ENCODE measurements at regions not wholly inside any gene's neighbourhood (a gene's known extent, or its start where the extent isn't known, plus 50 kb on each side); places are given as distances from the start of the nearest gene placed in this dataset.

DNA sequence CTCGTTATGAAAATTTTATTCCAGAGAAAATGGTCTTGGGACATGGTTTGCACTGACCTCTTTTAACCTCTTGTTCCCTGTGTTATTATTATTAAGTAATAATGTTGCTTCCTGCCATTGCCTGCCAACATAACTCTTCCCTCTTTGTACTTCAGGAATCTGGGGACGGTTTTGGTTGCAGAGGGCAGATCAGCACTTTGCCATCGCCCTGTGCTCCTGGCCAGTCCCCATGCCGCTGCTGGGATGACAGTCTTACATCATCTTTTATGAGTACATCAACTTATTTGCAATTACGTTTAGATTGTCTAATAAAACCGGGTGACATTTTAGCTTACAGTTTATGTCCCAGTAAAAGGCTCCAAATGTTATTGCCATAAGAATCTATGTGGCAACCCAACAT lies 157.2 kb downstream of the CDH26 start:
- no peaks in the 10 kb centered on the region for H3K9me3 Mint-ChIP-seq
- no peak overlapping the region for H3K27ac Mint-ChIP-seq
- ATAC-seq, result no peak
- DNase-seq (ENCODE audit: low spot score in 2 of 2), result no peak
- H3K36me3 Mint-ChIP-seq, result no peaks in the 10 kb centered on the region

GRCh38 chr20:60116128-60116909 lies 158.1 kb downstream of the CDH26 start:
- H3K9me3 Mint-ChIP-seq, result no peaks in the 10 kb centered on the region
- no peak overlapping the region for H3K27ac Mint-ChIP-seq
- DNase-seq (ENCODE audit: low spot score in 2 of 2) (no peak), ATAC-seq (peak in 1 of 2 donors; percentile 40)
- H3K36me3 Mint-ChIP-seq, result no peaks in the 10 kb centered on the region

- no peak for DNase-seq (ENCODE audit: low spot score in 2 of 2)
- ATAC-seq, result no peak
- no peaks in the 10 kb centered on the region for H3K36me3 Mint-ChIP-seq
- H3K27ac Mint-ChIP-seq, result no peak overlapping the region
- no peaks in the 10 kb centered on the region for H3K9me3 Mint-ChIP-seq
Measured at GRCh38 chr20:60117065-60117464, 158.8 kb downstream of the CDH26 start.

GRCh38 chr20:60121903-60122302 lies 163.7 kb downstream of the CDH26 start:
- Mint-ChIP-seq H3K9me3 (no peaks in the 10 kb centered on the region), H3K27ac (no peak overlapping the region), H3K36me3 (no peaks in the 10 kb centered on the region)
- no peak for ATAC-seq
- DNase-seq (ENCODE audit: low spot score in 2 of 2), result no peak

- DNase-seq (ENCODE audit: low spot score in 2 of 2), result no peak
- Mint-ChIP-seq H3K36me3 (no peaks in the 10 kb centered on the region), H3K9me3 (no peaks in the 10 kb centered on the region), H3K27ac (no peak overlapping the region)
- no peak for ATAC-seq
Measured at GRCh38 chr20:60122671-60123070, 164.4 kb downstream of the CDH26 start.

DNA sequence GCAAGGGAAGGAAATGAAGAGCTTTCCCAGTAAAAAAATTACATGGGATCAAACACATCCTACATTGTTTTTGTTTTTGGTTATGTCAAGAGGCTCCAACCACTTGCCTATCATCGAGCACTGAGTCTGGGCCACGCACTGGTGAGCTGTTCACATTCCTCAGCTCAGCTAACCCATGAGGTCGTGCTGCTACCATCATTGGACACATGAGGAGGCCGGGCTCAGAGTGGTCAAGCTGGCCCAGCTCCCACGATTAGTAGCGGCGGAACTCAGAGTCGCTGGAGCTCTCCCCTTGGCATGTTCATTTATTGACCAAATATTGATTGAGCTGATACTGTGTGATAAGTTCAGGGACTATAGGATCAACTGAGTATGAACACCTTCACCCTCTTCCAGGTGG lies 164.9 kb downstream of the CDH26 start:
- Mint-ChIP-seq H3K27ac (no peak overlapping the region), H3K36me3 (no peaks in the 10 kb centered on the region), H3K9me3 (no peaks in the 10 kb centered on the region)
- DNase-seq (ENCODE audit: low spot score in 2 of 2), result no peak
- no peak for ATAC-seq

- no peak overlapping the region for H3K27ac Mint-ChIP-seq
- H3K36me3 Mint-ChIP-seq, result no peaks in the 10 kb centered on the region
- ATAC-seq (no peak), DNase-seq (ENCODE audit: low spot score in 2 of 2) (no peak)
- no peaks in the 10 kb centered on the region for H3K9me3 Mint-ChIP-seq
Measured at GRCh38 chr20:60123652-60124051, 165.4 kb downstream of the CDH26 start.

DNA sequence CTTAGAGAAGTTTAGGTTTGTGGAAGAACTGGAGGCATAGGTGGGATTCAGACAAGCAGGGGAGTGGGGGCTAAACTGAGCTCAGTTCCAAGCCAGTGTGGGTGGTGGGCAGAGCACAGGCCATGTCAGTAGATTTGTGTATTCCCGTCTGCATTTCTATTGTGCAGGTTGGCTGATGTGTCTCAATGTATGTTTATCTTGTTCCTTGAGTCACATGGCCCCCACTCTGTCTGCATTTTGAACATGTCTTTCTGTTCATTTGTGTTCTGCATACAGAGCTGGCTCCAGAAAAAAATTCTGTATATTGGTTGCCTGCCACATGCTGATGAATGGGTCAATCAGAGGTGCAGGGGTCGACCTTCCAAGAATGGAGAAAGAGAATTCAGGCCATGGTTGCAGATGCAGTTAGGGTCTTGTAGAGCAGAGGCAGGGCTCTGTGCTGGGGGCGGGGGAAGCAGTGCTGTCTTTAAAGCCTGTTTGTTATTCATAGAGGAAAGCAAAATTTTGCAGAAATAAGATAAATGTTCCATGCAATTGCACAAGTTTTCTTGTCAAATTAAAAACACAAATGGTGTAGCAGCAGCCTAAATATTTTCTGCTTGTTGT lies 166.7 kb downstream of the CDH26 start:
- H3K9me3 Mint-ChIP-seq, result no peaks in the 10 kb centered on the region
- ATAC-seq, result no peak
- H3K36me3 Mint-ChIP-seq, result no peaks in the 10 kb centered on the region
- DNase-seq (ENCODE audit: low spot score in 2 of 2), result no peak
- no peak overlapping the region for H3K27ac Mint-ChIP-seq

DNA sequence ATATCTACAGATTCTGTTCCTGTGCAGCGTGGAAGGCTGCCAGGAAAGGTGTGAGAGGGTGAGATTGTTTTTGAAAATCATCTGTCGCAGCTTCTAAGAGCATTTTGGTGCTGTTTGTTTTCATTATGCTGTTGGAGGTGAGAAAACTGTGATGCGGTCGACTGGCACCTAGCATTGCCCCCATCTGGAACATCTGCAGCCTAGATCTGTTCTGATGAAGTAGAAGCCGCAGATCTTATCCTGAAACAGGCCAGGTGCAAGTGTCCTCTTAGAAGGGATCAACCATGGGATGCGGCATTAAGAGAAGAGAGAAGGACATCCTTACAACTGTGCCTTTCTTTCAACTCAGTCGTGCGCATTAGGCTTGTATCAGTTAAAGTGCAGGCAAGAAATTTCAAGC lies 167.3 kb downstream of the CDH26 start:
- DNase-seq (ENCODE audit: low spot score in 2 of 2) (no peak), ATAC-seq (no peak)
- Mint-ChIP-seq H3K9me3 (no peaks in the 10 kb centered on the region), H3K27ac (no peak overlapping the region), H3K36me3 (no peaks in the 10 kb centered on the region)

GRCh38 chr20:60126975-60127374 lies 168.8 kb downstream of the CDH26 start:
- no peak overlapping the region for H3K27ac Mint-ChIP-seq
- no peak for DNase-seq (ENCODE audit: low spot score in 2 of 2)
- no peak for ATAC-seq
- H3K36me3 Mint-ChIP-seq, result no peaks in the 10 kb centered on the region
- H3K9me3 Mint-ChIP-seq, result no peaks in the 10 kb centered on the region

- Mint-ChIP-seq H3K9me3 (no peaks in the 10 kb centered on the region), H3K36me3 (no peaks in the 10 kb centered on the region), H3K27ac (no peak overlapping the region)
- DNase-seq (ENCODE audit: low spot score in 2 of 2), result no peak
- ATAC-seq, result no peak
Measured at GRCh38 chr20:60131375-60131774, 173.2 kb downstream of the CDH26 start.

DNA sequence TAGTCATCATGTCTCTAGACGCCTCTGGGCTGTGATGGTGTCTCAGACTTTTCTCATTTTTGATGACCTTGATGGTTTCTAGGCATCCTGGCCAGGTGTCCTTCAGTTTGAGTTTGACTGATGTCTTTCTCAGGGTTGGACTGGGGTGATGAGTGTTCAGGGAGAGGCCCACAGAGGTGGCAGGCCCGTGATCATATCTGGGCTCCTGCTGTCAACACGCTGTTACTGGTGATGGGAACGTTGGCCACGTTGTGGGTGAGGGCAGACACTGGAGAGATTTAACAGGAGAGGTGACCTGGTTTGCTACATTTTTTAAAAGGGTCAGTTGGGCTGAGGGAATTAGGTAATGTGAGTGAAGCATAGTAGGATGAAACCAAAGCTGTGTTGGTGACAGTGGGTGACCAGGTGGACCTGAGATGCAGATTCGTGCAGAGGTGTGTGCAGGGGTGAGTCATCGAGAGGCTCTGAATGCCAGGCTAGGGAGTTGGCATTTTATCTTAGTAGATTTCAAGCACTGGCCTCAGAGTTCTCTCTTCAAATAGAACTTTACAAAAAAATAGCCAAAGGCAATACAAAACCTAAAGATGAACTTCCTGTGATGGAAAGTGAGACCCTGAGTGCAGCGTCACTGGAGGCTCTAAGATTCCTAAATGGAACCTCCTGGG lies 174.1 kb downstream of the CDH26 start:
- DNase-seq (ENCODE audit: low spot score in 2 of 2) (no peak), ATAC-seq (no peak)
- Mint-ChIP-seq H3K36me3 (no peaks in the 10 kb centered on the region), H3K9me3 (no peaks in the 10 kb centered on the region), H3K27ac (no peak overlapping the region)

- ATAC-seq, result no peak
- H3K9me3 Mint-ChIP-seq, result no peaks in the 10 kb centered on the region
- H3K36me3 Mint-ChIP-seq, result no peaks in the 10 kb centered on the region
- DNase-seq (ENCODE audit: low spot score in 2 of 2), result no peak
- no peak overlapping the region for H3K27ac Mint-ChIP-seq
Measured at GRCh38 chr20:60132827-60133670, 174.8 kb downstream of the CDH26 start.

- ATAC-seq (no peak), DNase-seq (ENCODE audit: low spot score in 2 of 2) (no peak)
- Mint-ChIP-seq H3K36me3 (no peaks in the 10 kb centered on the region), H3K9me3 (no peaks in the 10 kb centered on the region), H3K27ac (no peak overlapping the region)
Measured at GRCh38 chr20:60135276-60135675, 177.1 kb downstream of the CDH26 start.

GRCh38 chr20:60136645-60137401 lies 178.6 kb downstream of the CDH26 start:
- DNase-seq (ENCODE audit: low spot score in 2 of 2) (no peak), ATAC-seq (no peak)
- Mint-ChIP-seq H3K9me3 (no peaks in the 10 kb centered on the region), H3K27ac (no peak overlapping the region), H3K36me3 (no peaks in the 10 kb centered on the region)

DNA sequence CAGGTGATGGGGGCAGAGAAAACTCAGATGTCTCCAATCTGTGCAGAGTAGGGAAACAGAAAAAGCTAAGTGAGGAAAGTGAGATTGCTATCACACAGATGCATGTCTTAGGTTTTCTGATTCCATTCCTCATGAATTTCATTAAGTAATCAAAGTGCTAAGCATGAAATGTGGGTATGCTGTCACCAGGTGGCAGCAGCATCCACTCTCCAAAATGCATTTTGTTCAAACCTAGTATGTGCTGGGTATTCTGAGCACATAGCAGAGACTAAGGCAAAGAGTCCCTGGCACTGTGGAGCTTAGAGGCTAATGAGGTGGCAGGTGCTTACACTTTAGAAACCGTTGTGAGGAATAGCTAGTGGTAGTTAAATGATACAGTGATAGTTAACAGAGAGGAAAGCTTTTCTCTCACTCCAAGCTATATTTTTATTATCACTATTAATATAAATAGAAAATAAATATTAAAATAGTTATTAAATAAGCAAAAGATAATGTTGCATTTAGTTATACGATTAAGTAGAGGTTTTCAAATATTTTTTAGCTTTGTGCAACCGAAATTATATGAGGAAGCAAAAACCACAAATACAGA lies 179.5 kb downstream of the CDH26 start:
- Mint-ChIP-seq H3K9me3 (no peaks in the 10 kb centered on the region), H3K36me3 (no peaks in the 10 kb centered on the region), H3K27ac (no peak overlapping the region)
- ATAC-seq (peak; percentile 61 to 75), DNase-seq (ENCODE audit: low spot score in 2 of 2) (peak in 1 of 2 donors; percentile 14)

Measured in activated naive CD4-positive, alpha-beta T cell treated with anti-CD3 and anti-CD28 coated beads, Interleukin-2, amount 50 U/mL, for 72 hours (primary cell).